ENCODE measurements at regions not wholly inside any gene's neighbourhood (a gene's known extent, or its start where the extent isn't known, plus 50 kb on each side); places are given as distances from the start of the nearest gene placed in this dataset.

DNA sequence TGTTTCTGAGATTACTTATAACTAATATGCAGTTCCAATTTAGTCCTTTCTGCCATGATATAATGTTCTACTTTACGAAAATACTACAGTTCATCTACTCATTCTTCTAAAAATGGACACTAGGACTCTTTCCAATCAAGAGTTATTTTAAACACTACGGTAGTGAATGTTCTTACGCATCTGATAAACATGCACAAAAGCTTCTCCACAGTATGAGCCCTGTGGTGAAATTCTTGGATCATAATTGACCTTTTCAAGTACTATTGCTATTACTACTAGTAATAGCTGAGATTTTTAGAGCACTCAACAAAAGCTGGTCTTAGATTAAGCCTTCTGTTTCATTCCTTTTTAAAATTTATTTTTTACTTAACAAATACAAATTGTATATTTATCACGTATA, 106.4 kb downstream of the CH25H start:
- CTCF ChIA-PET = no interaction called here
- TF ChIP-seq, protein P1, sequence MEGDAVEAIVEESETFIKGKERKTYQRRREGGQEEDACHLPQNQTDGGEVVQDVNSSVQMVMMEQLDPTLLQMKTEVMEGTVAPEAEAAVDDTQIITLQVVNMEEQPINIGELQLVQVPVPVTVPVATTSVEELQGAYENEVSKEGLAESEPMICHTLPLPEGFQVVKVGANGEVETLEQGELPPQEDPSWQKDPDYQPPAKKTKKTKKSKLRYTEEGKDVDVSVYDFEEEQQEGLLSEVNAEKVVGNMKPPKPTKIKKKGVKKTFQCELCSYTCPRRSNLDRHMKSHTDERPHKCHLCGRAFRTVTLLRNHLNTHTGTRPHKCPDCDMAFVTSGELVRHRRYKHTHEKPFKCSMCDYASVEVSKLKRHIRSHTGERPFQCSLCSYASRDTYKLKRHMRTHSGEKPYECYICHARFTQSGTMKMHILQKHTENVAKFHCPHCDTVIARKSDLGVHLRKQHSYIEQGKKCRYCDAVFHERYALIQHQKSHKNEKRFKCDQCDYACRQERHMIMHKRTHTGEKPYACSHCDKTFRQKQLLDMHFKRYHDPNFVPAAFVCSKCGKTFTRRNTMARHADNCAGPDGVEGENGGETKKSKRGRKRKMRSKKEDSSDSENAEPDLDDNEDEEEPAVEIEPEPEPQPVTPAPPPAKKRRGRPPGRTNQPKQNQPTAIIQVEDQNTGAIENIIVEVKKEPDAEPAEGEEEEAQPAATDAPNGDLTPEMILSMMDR (IDR thresholded peaks at IDR 0.05) = no peak

DNA sequence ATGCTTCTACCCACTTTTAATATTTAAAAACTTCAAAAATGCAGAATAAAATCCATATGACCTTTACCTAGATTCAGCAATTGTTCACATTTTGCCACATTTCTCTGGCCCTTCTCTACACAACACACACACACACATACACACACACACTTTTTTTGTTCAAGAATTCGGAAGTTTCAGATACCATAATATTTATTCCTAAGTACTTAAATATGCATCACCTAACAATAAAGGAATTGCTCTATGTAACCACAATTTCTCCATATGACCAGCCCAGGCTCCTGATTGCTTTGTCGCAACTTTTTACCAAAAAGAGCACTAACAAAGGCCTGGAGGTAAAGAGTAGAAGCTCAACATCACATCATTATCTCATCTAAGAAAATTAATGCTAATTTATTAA, 106.6 kb downstream of the FAS start:
- intact Hi-C loops (cut with micrococcal nuclease) = no loop called here
- no peak overlapping the region for H3K4me3 Mint-ChIP-seq
- no peak for ATAC-seq
- H3K9me3 Mint-ChIP-seq = no peaks in the 10 kb centered on the region
- H3K36me3 Mint-ChIP-seq (ENCODE audit: low read depth) = no peaks in the 10 kb centered on the region
- TF ChIP-seq, protein P1 (IDR thresholded peaks at IDR 0.05) = no peak
- POLR2A ChIA-PET = no interaction called here
- H3K4me1 Mint-ChIP-seq (ENCODE audit: low read depth) = peaks cover 11% of the 10 kb centered on the region
- no peak for DNase-seq
- no peak overlapping the region for H3K27ac Mint-ChIP-seq
- CTCF ChIA-PET = no interaction called here
- H3K27me3 Mint-ChIP-seq = no peaks in the 10 kb centered on the region

More for the DNA sequence above, 106.4 kb downstream of the CH25H start:
- POLR2A ChIA-PET = no interaction called here
- DNase-seq (no peak), ATAC-seq (no peak)
- intact Hi-C loops (cut with micrococcal nuclease) = no loop called here
- Mint-ChIP-seq H3K27ac (no peak overlapping the region), H3K36me3 (ENCODE audit: low read depth) (no peaks in the 10 kb centered on the region), H3K4me3 (no peak overlapping the region), H3K9me3 (no peaks in the 10 kb centered on the region), H3K4me1 (ENCODE audit: low read depth) (peaks cover 9% of the 10 kb centered on the region), H3K27me3 (no peaks in the 10 kb centered on the region)

DNA sequence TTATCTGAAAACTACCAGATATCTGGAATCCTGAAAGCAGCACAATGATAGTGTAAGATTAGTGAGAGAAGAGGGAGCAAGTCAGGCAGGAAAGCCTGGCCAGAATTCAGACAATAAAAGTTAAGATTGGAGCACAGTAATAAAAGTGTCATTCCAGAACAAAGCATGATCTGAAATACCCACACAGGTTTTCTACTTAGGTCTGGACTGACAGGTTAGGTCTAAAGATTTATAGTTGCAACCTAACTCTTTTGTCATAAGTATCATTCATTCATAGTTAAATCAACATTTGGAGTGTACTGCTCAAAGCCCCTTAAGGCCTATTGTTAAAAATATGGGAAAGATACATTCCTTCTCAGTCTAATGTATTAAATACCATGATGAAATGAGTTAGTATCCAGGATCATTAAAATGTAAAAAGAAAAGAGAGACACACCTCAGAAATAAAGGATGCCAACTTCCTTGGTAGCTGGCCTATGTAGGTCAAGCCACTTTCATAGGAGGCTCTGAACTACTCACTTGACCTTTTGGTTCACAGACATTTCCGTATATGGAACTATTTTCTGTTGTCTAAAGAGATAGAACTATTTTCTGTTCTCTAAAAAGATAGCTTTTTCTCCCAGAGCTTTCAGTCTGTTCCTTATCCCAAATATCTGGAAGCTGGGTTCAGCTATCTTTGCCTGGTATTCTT, 105.2 kb downstream of the FAS start:
- H3K9me3 Mint-ChIP-seq = no peaks in the 10 kb centered on the region
- TF ChIP-seq, protein P1 (IDR thresholded peaks at IDR 0.05) = no peak
- peaks cover 18% of the 10 kb centered on the region for H3K4me1 Mint-ChIP-seq (ENCODE audit: low read depth)
- ChIA-PET CTCF (interaction anchor here (0.5 to 1.1 kb wide), 2 partner anchors 70 to 122 kb away, joined by 3 read pairs; no protein-coding TSS in a partner anchor), POLR2A (no interaction called here)
- H3K4me3 Mint-ChIP-seq = no peak overlapping the region
- no peaks in the 10 kb centered on the region for H3K27me3 Mint-ChIP-seq
- ATAC-seq = no peak
- intact Hi-C loops (cut with micrococcal nuclease) = no loop called here
- H3K36me3 Mint-ChIP-seq (ENCODE audit: low read depth) = no peaks in the 10 kb centered on the region
- H3K27ac Mint-ChIP-seq = no peak overlapping the region
- no peak for DNase-seq

DNA sequence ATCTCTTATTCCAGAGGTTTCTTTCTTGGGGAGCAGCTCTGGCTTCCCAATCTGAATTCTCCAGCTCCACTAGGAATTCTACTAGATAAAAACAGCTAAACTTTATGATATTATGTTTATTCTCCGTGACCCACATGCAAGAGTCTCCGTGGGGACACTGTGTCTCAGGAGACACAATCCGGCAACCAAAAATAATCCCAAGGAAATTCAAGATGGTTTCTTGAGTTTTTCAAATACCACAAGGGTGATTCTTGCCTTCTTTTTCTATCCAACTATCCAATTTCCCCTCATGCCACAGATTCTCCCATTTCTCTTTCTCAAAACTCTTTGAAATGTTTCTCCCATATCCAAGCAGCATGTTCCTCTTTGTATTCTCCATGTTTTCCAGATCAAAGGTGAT, 103.1 kb downstream of the FAS start:
- no peak for ATAC-seq
- Mint-ChIP-seq H3K9me3 (no peaks in the 10 kb centered on the region), H3K4me1 (ENCODE audit: low read depth) (peaks cover 25% of the 10 kb centered on the region), H3K36me3 (ENCODE audit: low read depth) (no peaks in the 10 kb centered on the region), H3K4me3 (no peak overlapping the region), H3K27me3 (no peaks in the 10 kb centered on the region), H3K27ac (no peak overlapping the region)
- POLR2A ChIA-PET = no interaction called here
- intact Hi-C loops (cut with micrococcal nuclease) = no loop called here
- CTCF ChIA-PET = interaction anchor here (1.6 to 2.0 kb wide), 2 partner anchors 64 to 159 kb away, joined by 3 to 6 read pairs; no protein-coding TSS in a partner anchor
- TF ChIP-seq, protein P1 (IDR thresholded peaks at IDR 0.05) = no peak
- no peak for DNase-seq

DNA sequence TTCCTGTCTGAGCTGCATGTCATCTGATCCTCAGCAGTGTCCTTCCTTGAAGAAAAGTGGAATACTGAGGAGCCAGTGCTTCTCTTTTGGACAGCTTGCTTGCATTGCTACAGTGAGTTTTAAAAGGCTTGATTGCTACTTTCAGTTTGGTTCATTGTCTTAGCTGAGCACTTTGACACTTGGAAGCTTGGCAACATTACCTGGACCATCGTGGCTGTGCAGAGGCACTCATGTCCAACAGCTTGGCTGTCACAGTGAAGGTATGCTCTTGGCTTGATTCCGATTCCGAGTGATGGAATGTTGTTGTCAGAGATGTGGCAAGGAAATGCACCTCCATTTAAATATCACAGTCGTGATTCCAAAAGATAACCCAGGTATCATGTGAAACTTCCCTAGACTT, 102.4 kb downstream of the FAS start:
- no peak overlapping the region for H3K4me3 Mint-ChIP-seq
- intact Hi-C loops (cut with micrococcal nuclease) = no loop called here
- ChIA-PET POLR2A (interaction anchor here (0.7 to 1.6 kb wide), 3 partner anchors 16 to 255 kb away, joined by 3 to 5 read pairs (median 3); no protein-coding TSS in a partner anchor), CTCF (no interaction called here)
- ATAC-seq (no peak), DNase-seq (no peak)
- peaks cover 22% of the 10 kb centered on the region for H3K4me1 Mint-ChIP-seq (ENCODE audit: low read depth)
- TF ChIP-seq, protein P1 (IDR thresholded peaks at IDR 0.05) = no peak
- H3K27me3 Mint-ChIP-seq = no peaks in the 10 kb centered on the region
- H3K9me3 Mint-ChIP-seq = no peaks in the 10 kb centered on the region
- H3K36me3 Mint-ChIP-seq (ENCODE audit: low read depth) = no peaks in the 10 kb centered on the region
- H3K27ac Mint-ChIP-seq = no peak overlapping the region
